Mucosa of descending colon (tissue), 3 donors: ENCODE measurements at regions not wholly inside any gene's neighbourhood (a gene's known extent, or its start where the extent isn't known, plus 50 kb on each side); places are given as distances from the start of the nearest gene placed in this dataset.

Experiments
- ATAC-seq: fragments of 200-7000 bp; cut with Tn5 transposase; one replicate; pipeline ENCODE4 v1.9.1; 2020; ENCODE audit warnings: mild to moderate bottlenecking, moderate library complexity
- DNase-seq, 3 donors: peaks; one replicate each; pipeline ENCODE4 v3.0.0-alpha.2; 2020
- H3K36me3 ChIP-seq: fragments of 200-600 bp; one replicate; pipeline ENCODE4 v1.8.0; 2021; ENCODE audit warnings: low read depth, mild to moderate bottlenecking
- H3K4me1 ChIP-seq: fragments of 200-600 bp; one replicate; pipeline ENCODE4 v1.8.0; 2021; ENCODE audit warnings: low read depth, mild to moderate bottlenecking
- H3K4me3 ChIP-seq: fragments of 200-600 bp; one replicate; pipeline ENCODE4 v1.8.0; 2021; ENCODE audit warnings: mild to moderate bottlenecking
- H3K9me3 ChIP-seq: fragments of 200-600 bp; one replicate; pipeline ENCODE4 v1.8.0; 2021; ENCODE audit warnings: mild to moderate bottlenecking
- intact Hi-C, 2 donors: fragments of 100-400 bp; cut with DNase I in 1 of 2; cut with micrococcal nuclease in 1 of 2; formaldehyde crosslinking; loops; one replicate each; pipeline versions ENCODE4 v1.11.0 to v1.11.1; 2022; cut with DNase I, micrococcal nuclease
- TF ChIP-seq, protein P1 (sequence below): fragments of 200-600 bp; IDR thresholded peaks from one replicate; pipeline ENCODE4 v1.8.0; 2022; ENCODE audit warnings: antibody characterized with exemption, mild to moderate bottlenecking
- donor health status: DM: no; HTN: no; CAD: no; lungs with moderate emphysema.
- donor health status: DM: no; HTN: no; CAD: no.
- donor health status: DM: no; HTN: yes; CAD: no.

DNA sequence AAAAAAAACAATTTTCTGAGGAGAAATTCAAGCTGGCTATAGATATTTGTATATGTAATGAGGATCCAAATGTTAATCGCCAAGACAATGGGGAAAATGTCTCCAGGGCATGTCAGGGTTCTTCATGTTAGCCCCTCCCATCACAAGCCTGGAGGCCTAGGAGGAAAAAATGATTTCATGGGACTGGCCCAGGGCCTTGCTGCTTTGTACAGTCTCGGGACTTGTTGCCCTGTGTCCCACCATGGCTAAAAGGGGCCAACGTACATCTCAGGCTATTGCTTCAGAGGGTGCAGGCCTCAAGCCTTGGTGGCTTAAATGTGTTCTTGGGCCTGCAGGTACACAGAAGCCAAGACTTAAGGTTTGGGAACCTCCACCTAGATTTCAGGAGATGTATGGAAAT is 62.1 kb upstream of the SLC5A12 start:
- H3K36me3 ChIP-seq: no peaks in the 10 kb centered on the region

DNA sequence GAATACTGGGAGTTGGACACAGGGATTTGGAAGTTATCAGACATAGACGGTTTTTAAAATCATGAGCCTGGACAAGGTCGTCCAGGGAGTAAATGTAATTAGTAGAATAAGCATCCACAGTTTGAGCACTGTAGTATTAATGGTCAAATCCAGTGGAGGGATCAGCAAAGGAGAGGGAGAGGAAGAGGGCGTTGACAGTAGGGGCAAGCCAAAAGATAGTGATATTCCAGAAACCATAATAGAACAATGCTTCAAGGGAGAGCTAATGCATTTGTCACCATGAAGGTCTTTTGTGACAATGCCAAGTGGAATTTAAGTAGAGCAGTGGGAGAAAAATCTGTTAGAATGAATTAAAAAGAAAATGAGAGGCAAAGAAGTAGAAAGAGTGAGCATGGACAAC is 68.9 kb upstream of the SLC5A12 start:
- Histone ChIP-seq H3K36me3 (no peaks in the 10 kb centered on the region), H3K4me3 (no peak overlapping the region), H3K9me3 (no peaks in the 10 kb centered on the region), H3K4me1 (no peaks in the 10 kb centered on the region)
- TF ChIP-seq, protein P1, sequence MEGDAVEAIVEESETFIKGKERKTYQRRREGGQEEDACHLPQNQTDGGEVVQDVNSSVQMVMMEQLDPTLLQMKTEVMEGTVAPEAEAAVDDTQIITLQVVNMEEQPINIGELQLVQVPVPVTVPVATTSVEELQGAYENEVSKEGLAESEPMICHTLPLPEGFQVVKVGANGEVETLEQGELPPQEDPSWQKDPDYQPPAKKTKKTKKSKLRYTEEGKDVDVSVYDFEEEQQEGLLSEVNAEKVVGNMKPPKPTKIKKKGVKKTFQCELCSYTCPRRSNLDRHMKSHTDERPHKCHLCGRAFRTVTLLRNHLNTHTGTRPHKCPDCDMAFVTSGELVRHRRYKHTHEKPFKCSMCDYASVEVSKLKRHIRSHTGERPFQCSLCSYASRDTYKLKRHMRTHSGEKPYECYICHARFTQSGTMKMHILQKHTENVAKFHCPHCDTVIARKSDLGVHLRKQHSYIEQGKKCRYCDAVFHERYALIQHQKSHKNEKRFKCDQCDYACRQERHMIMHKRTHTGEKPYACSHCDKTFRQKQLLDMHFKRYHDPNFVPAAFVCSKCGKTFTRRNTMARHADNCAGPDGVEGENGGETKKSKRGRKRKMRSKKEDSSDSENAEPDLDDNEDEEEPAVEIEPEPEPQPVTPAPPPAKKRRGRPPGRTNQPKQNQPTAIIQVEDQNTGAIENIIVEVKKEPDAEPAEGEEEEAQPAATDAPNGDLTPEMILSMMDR: no peak
- intact Hi-C loops: no loop called here
- ATAC-seq (no peak), DNase-seq (no peak)

More for the DNA sequence above, 62.1 kb upstream of the SLC5A12 start:
- H3K4me3 ChIP-seq: no peak overlapping the region
- no peaks in the 10 kb centered on the region for H3K4me1 ChIP-seq
- no peak for ATAC-seq
- TF ChIP-seq, protein P1: no peak
- intact Hi-C loops: no loop called here
- no peak for DNase-seq
- peaks cover 14% of the 10 kb centered on the region for H3K9me3 ChIP-seq

DNA sequence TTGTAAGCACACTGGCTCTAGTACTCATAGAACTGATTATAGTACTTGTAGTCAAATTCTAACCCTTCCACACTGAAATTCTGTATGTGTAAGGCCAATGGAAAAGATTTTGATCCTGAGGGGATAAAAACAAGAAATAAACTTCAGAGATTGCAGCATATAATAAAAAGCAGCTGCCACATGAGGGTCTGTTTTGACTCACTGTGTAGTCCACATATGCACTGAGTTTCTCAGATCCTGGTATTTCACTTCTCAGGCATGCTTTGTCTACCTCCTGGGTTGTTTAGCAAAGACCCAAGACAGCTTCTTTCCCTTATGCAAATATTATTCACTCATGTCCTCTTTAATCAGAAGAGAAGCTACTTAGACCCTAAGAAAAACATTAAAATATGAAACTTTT is 71.1 kb upstream of the SLC5A12 start:
- ATAC-seq (no peak), DNase-seq (no peak)
- H3K4me1 ChIP-seq: no peaks in the 10 kb centered on the region
- TF ChIP-seq, protein P1: no peak
- no peaks in the 10 kb centered on the region for H3K9me3 ChIP-seq
- intact Hi-C loops: no loop called here
- no peak overlapping the region for H3K4me3 ChIP-seq
- no peaks in the 10 kb centered on the region for H3K36me3 ChIP-seq

DNA sequence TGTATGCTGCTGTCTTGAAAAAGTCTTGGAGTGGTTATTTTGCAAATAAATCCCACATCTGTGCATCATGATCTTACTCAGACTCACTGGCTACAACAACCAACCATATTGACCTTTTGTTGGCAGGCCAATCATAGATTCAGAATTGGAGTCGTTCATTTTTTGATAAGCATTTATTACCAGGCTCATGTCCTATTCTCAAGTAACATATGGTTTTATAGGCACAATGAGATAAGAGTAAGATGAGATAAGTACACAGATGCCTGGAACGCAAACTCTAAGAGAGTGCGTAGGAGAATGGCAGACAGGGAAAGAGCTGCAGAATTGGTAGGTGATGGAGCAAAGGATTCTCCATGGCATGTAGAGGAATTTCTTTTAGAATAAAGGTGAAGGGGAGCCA is 71.6 kb upstream of the SLC5A12 start:
- TF ChIP-seq, protein P1: no peak
- intact Hi-C loops: no loop called here
- Histone ChIP-seq H3K36me3 (no peaks in the 10 kb centered on the region), H3K4me3 (no peak overlapping the region), H3K4me1 (no peaks in the 10 kb centered on the region), H3K9me3 (no peaks in the 10 kb centered on the region)
- ATAC-seq (peak; percentile 20), DNase-seq (no peak)

DNA sequence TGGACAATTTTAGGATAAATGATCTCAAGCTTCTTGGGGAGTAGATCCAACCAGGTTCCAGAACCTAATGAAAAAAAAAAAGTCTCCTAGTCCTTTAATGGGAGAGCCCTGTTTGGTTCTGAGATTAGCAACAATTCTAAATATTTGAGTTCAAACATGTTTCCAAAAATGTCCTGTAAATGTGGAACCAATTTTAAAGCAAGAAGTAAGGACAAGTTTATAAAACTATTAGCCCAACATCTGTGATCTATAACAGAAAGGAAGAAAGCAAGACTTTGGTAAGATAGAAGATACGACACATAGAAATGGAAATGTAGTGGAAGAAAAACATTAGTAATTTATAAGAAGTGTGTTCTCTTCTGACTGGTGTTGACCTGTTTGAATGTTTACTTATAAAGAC is 79.7 kb upstream of the SLC5A12 start:
- Histone ChIP-seq H3K36me3 (no peaks in the 10 kb centered on the region), H3K9me3 (no peaks in the 10 kb centered on the region), H3K4me1 (no peaks in the 10 kb centered on the region), H3K4me3 (no peak overlapping the region)
- TF ChIP-seq, protein P1: no peak
- intact Hi-C loops: no loop called here
- ATAC-seq (no peak), DNase-seq (no peak)

DNA sequence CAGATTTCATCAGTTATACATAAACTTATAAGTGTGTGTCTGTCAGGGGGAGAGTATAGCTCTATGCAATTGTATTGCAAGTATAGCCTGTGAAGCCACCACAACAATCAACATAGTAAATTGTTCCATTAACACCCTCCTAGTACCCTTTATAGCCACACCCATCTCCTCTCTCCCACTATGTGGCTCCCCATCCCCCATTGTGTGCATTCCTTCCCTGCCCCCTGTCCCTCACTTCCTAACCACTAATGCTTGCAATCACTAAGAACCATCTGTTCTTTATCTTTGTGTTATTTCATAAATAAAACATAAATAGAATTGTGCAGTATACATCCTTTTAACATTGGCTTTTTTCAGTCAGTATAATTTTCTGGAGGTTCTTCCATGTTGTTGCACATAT is 83.1 kb upstream of the SLC5A12 start:
- no peaks in the 10 kb centered on the region for H3K9me3 ChIP-seq
- ATAC-seq (no peak), DNase-seq (no peak)
- no peaks in the 10 kb centered on the region for H3K4me1 ChIP-seq
- no peak overlapping the region for H3K4me3 ChIP-seq
- intact Hi-C loops: no loop called here
- TF ChIP-seq, protein P1: no peak
- H3K36me3 ChIP-seq: no peaks in the 10 kb centered on the region
